ENCODE measurements at regions not wholly inside any gene's neighbourhood (a gene's known extent, or its start where the extent isn't known, plus 50 kb on each side); places are given as distances from the start of the nearest gene placed in this dataset.
"Not testable (repeated sequence)": the region's sequence is repeated elsewhere in the genome, so short reads cannot be mapped to it uniquely, and the experiment has no call there.

DNA sequence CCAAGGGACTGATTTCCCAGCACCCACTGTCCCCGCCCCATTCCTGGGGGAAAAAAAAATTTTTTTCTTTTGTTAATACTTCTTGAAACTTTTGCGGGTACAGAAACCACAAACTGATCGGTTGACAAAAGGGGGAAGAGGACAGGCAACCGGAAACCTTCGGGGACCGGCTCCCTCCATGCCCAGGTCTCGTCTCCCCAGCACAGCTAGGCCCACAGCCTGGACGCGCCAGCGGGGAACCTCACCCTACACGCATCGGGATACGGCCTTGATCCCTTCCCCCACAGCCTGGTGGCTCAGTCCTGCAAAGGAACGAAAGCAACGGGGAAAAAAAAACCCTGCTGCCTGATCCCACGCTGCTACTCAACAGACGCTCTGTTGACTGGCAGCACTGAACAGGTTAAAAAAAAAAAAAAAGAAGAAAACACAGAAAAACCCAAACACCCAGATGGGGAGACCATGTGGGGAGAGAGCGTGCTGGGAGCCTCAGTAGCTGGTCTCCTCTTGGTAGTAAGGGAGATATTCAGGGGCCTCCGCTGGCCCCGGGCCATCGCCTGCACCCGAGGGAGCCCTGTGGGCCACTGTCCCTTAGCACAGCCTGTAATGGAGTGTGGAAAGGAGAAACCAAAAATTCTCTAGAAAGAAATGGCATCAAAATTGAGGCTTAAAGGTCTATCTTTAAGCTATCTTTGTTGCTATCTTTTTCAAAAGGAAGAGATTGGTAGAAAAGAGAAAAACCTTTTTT, 185.7 kb downstream of the POTEC start:
- intact Hi-C loops (cut with DNase I); H3K27me3 ChIP-seq (replicated peaks; ENCODE audit: insufficient read depth); H3K4me1 ChIP-seq (replicated peaks); H3K36me3 ChIP-seq; H3K9me3 ChIP-seq; DNase-seq (ENCODE audit: low spot score); H3K4me3 ChIP-seq; H3K27ac ChIP-seq: not testable (repeated sequence)
- 87% methylated on average over 22 of the region's 22 CpGs for WGBS

DNA sequence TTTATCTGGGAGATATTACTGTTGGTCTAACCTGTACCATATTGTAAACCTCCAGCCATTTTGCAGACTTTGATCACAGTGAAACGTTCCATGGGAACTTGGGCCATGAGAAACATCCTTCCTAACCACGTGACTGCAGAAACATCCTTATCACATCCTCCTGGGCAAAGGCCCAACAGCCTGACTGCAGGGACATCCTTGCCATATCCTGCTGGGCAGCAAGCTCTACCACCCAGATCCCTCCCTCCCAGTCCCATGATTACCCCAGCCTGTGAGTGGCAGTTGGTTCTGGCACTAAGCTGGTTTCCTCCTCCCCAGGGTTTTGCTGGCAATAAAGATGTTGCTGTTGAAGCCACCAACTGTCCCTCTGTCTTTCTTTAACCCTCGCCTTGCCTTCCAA, 201.2 kb downstream of the POTEC start:
- H3K4me3 ChIP-seq; H3K27ac ChIP-seq; H3K27me3 ChIP-seq (replicated peaks; ENCODE audit: insufficient read depth); H3K9me3 ChIP-seq; H3K4me1 ChIP-seq (replicated peaks); DNase-seq (ENCODE audit: low spot score); intact Hi-C loops (cut with DNase I); H3K36me3 ChIP-seq: not testable (repeated sequence)
- 61% methylated on average over 3 of the region's 3 CpGs for WGBS

DNA sequence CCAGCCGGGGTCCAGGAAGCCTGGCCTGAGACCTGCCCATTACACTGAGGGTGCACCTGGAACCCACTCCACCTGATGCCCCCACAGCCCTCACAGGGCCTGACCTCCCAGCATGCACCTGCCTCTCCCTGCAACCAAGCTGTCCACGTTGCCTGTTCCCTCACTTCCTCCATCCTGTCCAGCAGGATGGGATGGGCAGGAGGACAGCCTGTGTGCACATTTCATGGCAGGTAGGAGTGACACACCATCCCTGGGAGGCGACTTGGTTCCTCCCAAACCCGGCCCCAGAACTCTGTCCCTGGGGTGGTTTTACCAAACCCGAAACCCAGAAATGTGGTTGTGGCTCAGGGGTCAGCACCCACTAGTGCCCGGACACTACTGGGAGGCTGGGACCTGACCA, 203.8 kb upstream of the ZNF519 start:
- H3K27me3 ChIP-seq (replicated peaks; ENCODE audit: insufficient read depth); DNase-seq (ENCODE audit: low spot score); H3K36me3 ChIP-seq; H3K4me1 ChIP-seq (replicated peaks); intact Hi-C loops (cut with DNase I); H3K27ac ChIP-seq; H3K9me3 ChIP-seq; H3K4me3 ChIP-seq: not testable (repeated sequence)
- 81% methylated on average over 6 of the region's 6 CpGs for WGBS

DNA sequence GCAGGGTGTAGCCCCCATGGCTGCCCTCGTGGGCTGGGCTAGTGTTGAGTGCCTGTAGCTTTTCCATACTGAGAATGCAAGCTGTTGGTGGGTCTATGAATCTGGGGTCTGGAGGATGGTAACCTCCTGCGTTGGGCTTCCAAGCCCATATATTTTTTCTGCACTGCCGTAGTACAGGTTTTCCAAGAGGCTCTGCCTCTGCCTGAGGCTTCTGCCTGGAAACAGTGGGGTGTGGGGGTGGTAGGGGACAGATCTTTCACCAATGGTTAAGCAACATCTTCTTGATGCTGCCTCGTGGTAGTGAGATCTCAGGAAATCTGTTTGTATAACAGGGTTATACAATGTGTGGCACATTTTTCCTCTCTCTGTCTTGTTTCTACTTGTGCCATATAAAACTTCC, 189.0 kb upstream of the ZNF519 start:
- H3K36me3 ChIP-seq, result not testable (repeated sequence)

DNA sequence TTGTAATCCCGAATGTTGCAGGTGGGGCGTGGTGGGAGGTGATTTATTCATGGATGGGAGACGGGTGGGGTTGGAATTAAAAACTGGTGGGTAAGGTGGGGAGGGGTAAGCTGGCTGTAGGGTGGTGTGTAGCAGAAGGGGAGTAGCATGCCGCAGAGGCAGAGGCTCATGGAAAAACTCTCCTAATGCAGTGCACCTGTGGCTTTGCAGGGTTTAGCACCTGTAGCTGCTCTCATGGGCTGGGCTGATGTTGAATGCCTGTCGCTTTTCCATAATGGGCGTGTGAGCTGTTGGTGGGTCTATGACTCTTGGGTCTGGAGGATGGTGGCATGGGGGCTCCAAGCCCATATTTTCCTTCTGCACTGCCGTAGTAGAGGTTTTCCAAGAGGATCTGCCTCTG, 169.0 kb upstream of the ZNF519 start:
- 92% methylated on average over 7 of the region's 7 CpGs for WGBS

More for the DNA sequence above, 189.0 kb upstream of the ZNF519 start:
- DNase-seq (ENCODE audit: low spot score); intact Hi-C loops (cut with DNase I); H3K27ac ChIP-seq; H3K4me1 ChIP-seq (replicated peaks); H3K4me3 ChIP-seq; H3K27me3 ChIP-seq (replicated peaks; ENCODE audit: insufficient read depth); H3K9me3 ChIP-seq: not testable (repeated sequence)
- WGBS, result 71% methylated on average over 4 of the region's 4 CpGs

DNA sequence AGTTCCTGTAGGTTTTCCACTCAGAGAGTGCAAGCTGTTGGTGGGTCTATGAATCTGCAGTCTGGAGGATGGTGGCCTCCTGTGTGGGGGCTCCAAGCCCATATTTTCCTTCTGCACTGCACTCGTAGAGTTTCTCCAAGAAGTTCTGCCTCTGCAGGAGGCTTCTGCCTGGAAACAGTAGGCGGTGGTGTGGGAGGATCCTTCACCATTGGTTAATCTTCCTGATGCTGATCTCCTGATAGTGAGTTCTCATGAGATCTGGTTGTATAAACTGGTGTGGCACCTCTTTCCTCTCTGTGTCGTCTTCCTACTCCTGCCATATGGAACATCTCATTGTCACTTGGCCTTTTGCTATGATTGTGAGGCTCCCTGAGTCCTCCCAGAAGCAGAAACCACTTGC, 162.8 kb upstream of the ZNF519 start:
- H3K36me3 ChIP-seq; intact Hi-C loops (cut with DNase I); H3K27ac ChIP-seq; H3K27me3 ChIP-seq (replicated peaks; ENCODE audit: insufficient read depth); H3K4me3 ChIP-seq; H3K9me3 ChIP-seq; H3K4me1 ChIP-seq (replicated peaks); DNase-seq (ENCODE audit: low spot score): not testable (repeated sequence)
- 53% methylated on average over 3 of the region's 3 CpGs for WGBS

More for the DNA sequence above, 169.0 kb upstream of the ZNF519 start:
- H3K36me3 ChIP-seq; DNase-seq (ENCODE audit: low spot score); H3K4me3 ChIP-seq; H3K4me1 ChIP-seq (replicated peaks); H3K27ac ChIP-seq; H3K27me3 ChIP-seq (replicated peaks; ENCODE audit: insufficient read depth); intact Hi-C loops (cut with DNase I); H3K9me3 ChIP-seq: not testable (repeated sequence)

DNA sequence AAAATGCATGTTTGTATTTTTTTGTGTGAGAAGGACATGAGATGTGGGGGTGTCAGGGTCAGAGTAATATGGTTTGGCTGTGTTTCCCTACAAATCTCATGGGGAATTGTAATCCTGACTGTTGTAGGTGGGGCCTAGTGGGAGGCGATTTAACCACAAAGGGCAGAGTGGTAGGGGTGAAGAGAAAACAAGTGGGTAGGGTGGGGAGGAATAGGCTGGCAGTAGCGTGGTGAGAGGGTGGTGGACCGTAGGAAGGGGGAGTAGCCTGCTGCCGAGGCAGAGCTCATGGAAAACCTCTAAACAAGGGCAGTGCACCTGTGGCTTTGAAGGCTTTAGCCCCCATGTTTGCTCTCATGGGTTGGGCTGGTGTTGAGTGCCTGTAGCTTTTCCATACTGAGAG, 152.8 kb upstream of the ZNF519 start:
- no peaks in the 10 kb centered on the region for H3K9me3 ChIP-seq
- TF ChIP-seq POLR2AphosphoS5 (IDR thresholded peaks at IDR 0.05), result no peak
- no peak for TF ChIP-seq POLR2A (IDR thresholded peaks at IDR 0.05)
- TF ChIP-seq, protein P1, sequence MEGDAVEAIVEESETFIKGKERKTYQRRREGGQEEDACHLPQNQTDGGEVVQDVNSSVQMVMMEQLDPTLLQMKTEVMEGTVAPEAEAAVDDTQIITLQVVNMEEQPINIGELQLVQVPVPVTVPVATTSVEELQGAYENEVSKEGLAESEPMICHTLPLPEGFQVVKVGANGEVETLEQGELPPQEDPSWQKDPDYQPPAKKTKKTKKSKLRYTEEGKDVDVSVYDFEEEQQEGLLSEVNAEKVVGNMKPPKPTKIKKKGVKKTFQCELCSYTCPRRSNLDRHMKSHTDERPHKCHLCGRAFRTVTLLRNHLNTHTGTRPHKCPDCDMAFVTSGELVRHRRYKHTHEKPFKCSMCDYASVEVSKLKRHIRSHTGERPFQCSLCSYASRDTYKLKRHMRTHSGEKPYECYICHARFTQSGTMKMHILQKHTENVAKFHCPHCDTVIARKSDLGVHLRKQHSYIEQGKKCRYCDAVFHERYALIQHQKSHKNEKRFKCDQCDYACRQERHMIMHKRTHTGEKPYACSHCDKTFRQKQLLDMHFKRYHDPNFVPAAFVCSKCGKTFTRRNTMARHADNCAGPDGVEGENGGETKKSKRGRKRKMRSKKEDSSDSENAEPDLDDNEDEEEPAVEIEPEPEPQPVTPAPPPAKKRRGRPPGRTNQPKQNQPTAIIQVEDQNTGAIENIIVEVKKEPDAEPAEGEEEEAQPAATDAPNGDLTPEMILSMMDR (IDR thresholded peaks at IDR 0.05), result no peak
- intact Hi-C loops (cut with DNase I), result no loop called here
- 67% methylated on average over 4 of the region's 4 CpGs for WGBS
- H3K4me3 ChIP-seq, result no peak overlapping the region
- H3K36me3 ChIP-seq, result no peaks in the 10 kb centered on the region
- H3K4me1 ChIP-seq (replicated peaks), result no peaks in the 10 kb centered on the region
- no peak for DNase-seq (ENCODE audit: low spot score)
- H3K27me3 ChIP-seq (replicated peaks; ENCODE audit: insufficient read depth), result no peaks in the 10 kb centered on the region
- H3K27ac ChIP-seq, result no peak overlapping the region

DNA sequence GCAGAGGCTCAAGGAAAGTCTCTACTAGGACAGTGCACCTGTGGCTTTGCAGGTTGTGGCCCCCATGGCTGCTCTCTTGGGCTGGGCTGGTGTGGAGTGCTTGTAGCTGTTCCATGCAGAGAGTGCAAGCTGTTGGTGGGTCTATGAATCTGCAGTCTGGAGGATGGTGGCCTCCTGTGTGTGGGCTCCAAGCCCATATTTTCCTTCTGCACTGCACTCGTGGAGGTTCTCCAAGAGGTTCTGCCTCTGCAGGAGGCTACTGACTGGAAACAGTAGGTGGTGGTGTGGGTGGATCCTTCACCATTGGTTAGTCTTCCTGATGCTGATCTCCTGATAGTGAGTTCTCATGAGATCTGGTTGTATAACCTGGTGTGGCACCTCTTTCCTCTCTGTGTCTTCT, 143.2 kb upstream of the ZNF519 start:
- intact Hi-C loops (cut with DNase I); H3K27me3 ChIP-seq (replicated peaks; ENCODE audit: insufficient read depth); DNase-seq (ENCODE audit: low spot score); H3K36me3 ChIP-seq; H3K27ac ChIP-seq; H3K4me3 ChIP-seq; H3K9me3 ChIP-seq; H3K4me1 ChIP-seq (replicated peaks): not testable (repeated sequence)
- WGBS, result 43% methylated on average over 1 of the region's 1 CpG

DNA sequence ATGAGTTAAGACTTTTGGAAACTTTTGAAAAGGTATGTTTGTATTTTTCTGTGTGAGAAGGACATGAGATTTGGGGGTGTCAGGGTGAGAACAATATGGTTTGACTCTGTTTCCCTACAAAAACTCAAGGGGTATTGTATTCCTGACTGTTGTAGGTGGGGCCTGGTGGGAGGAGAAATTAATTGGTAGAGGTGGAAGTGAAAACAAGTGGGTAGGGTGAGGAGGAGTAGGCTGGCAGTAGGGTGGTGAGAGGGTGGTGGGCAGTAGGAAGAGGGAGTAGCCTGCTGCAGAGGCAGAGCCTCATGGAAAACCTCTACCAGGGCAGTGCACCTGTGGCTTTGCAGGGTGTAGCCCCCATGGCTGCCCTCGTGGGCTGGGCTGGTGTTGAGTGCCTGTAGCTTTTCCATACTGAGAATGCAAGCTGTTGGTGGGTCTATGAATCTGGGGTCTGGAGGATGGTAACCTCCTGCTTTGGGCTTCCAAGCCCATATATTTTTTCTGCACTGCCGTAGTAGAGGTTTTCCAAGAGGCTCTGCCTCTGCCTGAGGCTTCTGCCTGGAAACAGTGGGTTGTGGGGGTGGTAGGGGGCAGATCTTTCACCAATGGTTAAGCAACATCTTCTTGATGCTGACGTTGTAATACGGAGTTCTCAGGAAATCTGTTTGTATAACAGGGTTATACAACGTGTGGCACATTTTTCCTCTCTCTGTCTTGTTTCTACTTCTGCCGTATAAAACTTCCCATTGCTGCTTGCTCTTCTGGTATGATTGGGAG, 133.6 kb upstream of the ZNF519 start:
- intact Hi-C loops (cut with DNase I); H3K36me3 ChIP-seq; H3K27ac ChIP-seq; H3K4me3 ChIP-seq; H3K4me1 ChIP-seq (replicated peaks); DNase-seq (ENCODE audit: low spot score); H3K27me3 ChIP-seq (replicated peaks; ENCODE audit: insufficient read depth); H3K9me3 ChIP-seq: not testable (repeated sequence)
- WGBS, result 57% methylated on average over 6 of the region's 6 CpGs

DNA sequence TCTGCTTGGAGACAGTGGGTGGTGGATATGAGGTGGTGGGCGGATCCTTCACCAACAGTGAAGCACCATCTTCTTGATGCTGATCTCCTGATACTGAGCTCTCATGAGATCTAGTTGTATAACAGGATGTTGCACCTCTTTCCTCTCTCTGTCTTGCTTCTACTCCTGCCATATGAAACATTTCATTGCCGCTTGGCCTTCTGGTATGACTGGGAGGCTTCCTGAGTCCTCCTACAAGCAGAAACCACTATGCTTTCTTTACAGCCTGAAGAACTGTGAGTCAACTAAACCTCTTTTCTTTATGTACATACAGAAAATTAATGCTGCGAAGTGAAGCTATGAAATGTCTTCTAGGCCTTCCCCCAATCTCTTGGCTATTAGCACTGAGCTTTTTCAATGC, 130.6 kb upstream of the ZNF519 start:
- H3K9me3 ChIP-seq; H3K4me3 ChIP-seq; H3K36me3 ChIP-seq; H3K4me1 ChIP-seq (replicated peaks); H3K27me3 ChIP-seq (replicated peaks; ENCODE audit: insufficient read depth); intact Hi-C loops (cut with DNase I); DNase-seq (ENCODE audit: low spot score); H3K27ac ChIP-seq: not testable (repeated sequence)
- 95% methylated on average over 3 of the region's 3 CpGs for WGBS

DNA sequence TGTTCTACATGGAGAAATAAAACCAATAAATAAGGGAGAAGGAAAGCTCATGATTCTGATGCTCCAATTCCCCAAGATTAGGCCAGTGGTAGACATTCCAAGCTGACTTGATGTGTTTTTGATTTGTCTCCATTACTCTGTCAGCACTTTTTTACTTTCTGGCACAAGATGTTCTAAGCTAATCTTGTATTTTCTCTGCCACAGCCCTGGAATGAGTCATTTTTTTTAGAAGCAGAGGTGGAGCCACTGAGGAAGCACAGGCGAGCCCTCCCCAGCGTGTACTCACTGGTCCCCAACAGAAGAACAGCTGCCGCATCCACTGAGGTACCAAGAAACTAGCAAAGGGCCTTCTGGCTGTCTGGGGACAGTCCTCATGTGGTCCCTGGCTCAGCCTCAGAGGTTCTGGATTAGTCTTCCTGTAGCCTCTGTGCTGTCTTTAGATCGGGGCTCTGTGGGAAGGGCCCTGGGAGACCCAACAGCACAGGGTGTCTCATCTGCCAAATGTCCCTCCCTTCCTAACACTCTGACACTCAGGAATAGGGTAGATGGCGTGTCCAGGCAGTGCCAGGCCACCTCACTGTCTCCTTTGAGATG, 117.9 kb upstream of the ZNF519 start:
- 85% methylated on average over 5 of the region's 5 CpGs for WGBS
- H3K36me3 ChIP-seq; H3K9me3 ChIP-seq; H3K4me3 ChIP-seq; H3K27me3 ChIP-seq (replicated peaks; ENCODE audit: insufficient read depth); H3K27ac ChIP-seq; intact Hi-C loops (cut with DNase I); DNase-seq (ENCODE audit: low spot score); H3K4me1 ChIP-seq (replicated peaks): not testable (repeated sequence)
